ENCODE measurements at regions not wholly inside any gene's neighbourhood (a gene's known extent, or its start where the extent isn't known, plus 50 kb on each side); places are given as distances from the start of the nearest gene placed in this dataset.

GRCh38 chr13:77988355-77988754, 69.7 kb upstream of the EDNRB start:
- FAIRE-seq = no peak

- no peak for FAIRE-seq
These were observed 68.1 kb upstream of the EDNRB start for GRCh38 chr13:77986713-77987112.

GRCh38 chr13:77985866-77986636, 67.4 kb upstream of the EDNRB start:
- FAIRE-seq = no peak

DNA sequence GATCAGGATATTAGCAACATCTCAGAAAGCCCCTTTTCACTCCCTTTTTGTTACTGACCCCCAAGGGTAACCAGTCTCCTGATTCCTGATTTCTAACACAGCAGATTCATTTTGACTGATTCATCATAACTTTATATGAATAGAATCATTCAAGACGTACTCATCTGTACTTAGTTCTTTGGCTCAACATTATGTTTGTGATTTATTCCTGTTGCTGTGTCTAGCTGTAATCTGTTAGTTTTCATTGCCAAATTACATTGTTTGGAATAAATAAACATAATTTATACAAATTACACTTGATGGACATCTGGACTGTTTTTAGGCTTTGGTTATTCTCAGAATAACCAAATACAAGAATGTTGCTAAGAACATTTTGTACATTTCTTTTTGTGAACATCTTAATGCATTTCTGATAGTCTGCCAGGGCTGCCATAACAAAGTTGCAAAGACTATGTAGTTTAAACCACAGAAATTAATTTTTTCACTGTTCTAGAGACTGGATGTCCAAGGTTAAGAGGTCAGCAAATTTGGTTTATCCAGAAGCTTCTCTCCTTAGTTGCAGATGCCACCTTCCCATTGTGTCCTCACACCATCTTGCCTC, 62.8 kb upstream of the EDNRB start:
- no peak for FAIRE-seq

DNA sequence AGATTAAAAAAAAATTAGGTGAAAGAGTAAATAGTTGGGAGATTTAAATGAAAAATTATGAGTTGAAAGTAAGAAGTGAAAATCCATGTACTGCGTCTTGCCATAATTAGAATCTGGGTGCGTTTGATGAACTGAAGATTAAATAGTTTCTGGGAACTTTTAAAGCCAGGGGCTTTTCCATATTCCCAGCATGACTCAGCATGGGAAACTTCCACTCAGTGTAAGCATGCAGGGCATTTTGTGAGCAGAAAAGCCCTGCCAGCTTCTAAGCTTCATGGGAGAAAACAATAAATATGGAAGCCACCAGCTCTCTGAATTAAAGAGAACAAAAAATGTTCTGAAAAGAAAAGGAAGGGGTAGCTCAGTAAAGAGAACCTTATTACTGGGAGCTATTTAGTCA, 62.0 kb upstream of the EDNRB start:
- no peak for FAIRE-seq

DNA sequence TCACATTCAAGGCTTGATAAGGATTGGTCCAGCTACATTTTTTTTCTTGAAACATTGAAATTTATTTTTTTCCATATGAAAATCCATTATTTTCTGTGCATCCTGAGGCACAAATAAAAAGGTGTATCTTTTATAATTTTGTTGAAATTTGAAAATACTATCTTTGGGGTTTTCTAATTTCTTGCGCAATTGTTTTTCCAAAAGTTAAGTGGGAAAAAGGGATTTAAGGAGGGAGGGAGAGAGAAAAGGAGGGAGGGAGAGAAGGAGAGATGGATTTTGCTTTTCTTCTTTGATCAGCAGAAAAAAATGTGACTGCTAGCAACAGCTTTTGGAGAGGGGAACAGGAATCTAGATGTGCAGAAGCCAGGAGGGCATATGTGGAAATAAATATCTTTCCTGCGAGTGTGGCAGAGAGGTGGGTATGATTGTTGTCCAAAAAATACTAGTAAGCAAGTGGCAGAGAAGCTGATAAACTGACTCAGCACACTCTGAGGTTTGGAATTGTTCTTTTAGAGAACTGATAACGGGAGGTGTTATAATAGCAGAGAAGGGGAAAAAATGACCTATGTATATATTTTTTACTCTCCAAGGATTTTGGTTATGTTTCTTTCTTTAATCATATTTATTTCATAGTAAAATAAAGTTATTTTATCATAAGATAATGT, 61.2 kb upstream of the EDNRB start:
- no peak for FAIRE-seq

- FAIRE-seq = no peak
These were observed 56.9 kb upstream of the EDNRB start for GRCh38 chr13:77975358-77976042.

DNA sequence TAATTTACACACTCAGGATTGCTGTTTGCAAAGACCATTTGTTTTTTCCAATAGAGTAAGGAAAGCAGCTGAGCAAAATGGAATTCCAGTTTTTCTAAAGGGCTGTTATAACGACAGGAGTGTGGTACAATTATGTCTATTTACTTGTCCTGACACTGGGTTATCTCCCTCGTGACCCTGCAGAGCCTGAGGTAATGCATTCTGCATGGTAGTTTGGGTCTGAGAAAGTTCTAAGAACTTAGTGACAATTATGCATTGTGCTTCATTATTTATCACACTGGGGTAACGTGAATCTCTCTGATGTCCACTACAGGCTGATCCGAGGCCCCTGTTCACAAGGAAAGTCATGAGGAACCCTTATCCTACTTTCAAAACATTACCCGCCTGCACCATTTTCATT, 50.7 kb upstream of the EDNRB start:
- FAIRE-seq = no peak
